ENCODE measurements at regions not wholly inside any gene's neighbourhood (a gene's known extent, or its start where the extent isn't known, plus 50 kb on each side); places are given as distances from the start of the nearest gene placed in this dataset.

- TF ChIP-seq SIN3A (IDR thresholded peaks at IDR 0.05; ENCODE audit: low read depth, low read length): no peak
These were observed 342.7 kb downstream of the TBC1D4 start (continued) for GRCh38 chr13:75139291-75139690.

- no peak overlapping the region for H3K4me2 ChIP-seq (ENCODE audit: control insufficient read depth, insufficient read depth)
- H3K36me3 ChIP-seq (ENCODE audit: control insufficient read depth in 2 of 2, insufficient read depth in 2 of 2, low read length in 1 of 2): no peaks in the 10 kb centered on the region
- H4K20me1 ChIP-seq (ENCODE audit: control insufficient read depth, insufficient read depth): no peaks in the 10 kb centered on the region
- no peak overlapping the region for H2AFZ ChIP-seq (ENCODE audit: control insufficient read depth, low read depth, low read length)
- H3K4me1 ChIP-seq (ENCODE audit: control insufficient read depth, insufficient read depth, low read length): no peaks in the 10 kb centered on the region
- SMC1A ChIA-PET (ENCODE audit: uncharacterized antibody, unreplicated experiment): no interaction called here
- ATAC-seq: no peak
- in situ Hi-C loops (cut with MboI) (no loop called here), intact Hi-C loops (cut with micrococcal nuclease; ENCODE audit: unreplicated experiment) (no loop called here)
- no peaks in the 10 kb centered on the region for H3K27me3 ChIP-seq (replicated peaks in 1 of 2; ENCODE audit: control insufficient read depth in 2 of 2, insufficient read depth in 2 of 2, low read length in 1 of 2)
- RAD21 ChIA-PET (ENCODE audit: unreplicated experiment): no interaction called here
- no TSS peak for BruUV-seq (replicated peaks)
- no peak overlapping the region for H3K4me3 ChIP-seq
- CTCF ChIA-PET: interaction anchor here (1.4 kb wide), 1 partner anchor 13 kb away, joined by 3 read pairs; no protein-coding TSS in a partner anchor
- no peaks in the 10 kb centered on the region for H3K79me2 ChIP-seq (ENCODE audit: control insufficient read depth, insufficient read depth, low read length)
- 4% methylated on average over 3 of the region's 3 CpGs for WGBS (ENCODE audit: insufficient coverage, insufficient replicate concordance, low lambda C conversion rate, missing lambda C conversion rate)
- no peak overlapping the region for H3K9ac ChIP-seq (ENCODE audit: control insufficient read depth, insufficient read depth, low read length)
- H3K9me3 ChIP-seq (replicated peaks; ENCODE audit: control insufficient read depth, insufficient read depth, low read length): no peaks in the 10 kb centered on the region
- H3K27ac ChIP-seq (ENCODE audit: control insufficient read depth, insufficient read depth): no peak overlapping the region
- POLR2A ChIA-PET: no interaction called here
- FAIRE-seq: no peak
- no peak for DNase-seq (ENCODE audit: low read depth, low spot score)
- TF ChIP-seq POU2F2 (IDR thresholded peaks at IDR 0.05; ENCODE audit: borderline replicate concordance, low read depth, low read length): no peak
- TF ChIP-seq, protein P1, sequence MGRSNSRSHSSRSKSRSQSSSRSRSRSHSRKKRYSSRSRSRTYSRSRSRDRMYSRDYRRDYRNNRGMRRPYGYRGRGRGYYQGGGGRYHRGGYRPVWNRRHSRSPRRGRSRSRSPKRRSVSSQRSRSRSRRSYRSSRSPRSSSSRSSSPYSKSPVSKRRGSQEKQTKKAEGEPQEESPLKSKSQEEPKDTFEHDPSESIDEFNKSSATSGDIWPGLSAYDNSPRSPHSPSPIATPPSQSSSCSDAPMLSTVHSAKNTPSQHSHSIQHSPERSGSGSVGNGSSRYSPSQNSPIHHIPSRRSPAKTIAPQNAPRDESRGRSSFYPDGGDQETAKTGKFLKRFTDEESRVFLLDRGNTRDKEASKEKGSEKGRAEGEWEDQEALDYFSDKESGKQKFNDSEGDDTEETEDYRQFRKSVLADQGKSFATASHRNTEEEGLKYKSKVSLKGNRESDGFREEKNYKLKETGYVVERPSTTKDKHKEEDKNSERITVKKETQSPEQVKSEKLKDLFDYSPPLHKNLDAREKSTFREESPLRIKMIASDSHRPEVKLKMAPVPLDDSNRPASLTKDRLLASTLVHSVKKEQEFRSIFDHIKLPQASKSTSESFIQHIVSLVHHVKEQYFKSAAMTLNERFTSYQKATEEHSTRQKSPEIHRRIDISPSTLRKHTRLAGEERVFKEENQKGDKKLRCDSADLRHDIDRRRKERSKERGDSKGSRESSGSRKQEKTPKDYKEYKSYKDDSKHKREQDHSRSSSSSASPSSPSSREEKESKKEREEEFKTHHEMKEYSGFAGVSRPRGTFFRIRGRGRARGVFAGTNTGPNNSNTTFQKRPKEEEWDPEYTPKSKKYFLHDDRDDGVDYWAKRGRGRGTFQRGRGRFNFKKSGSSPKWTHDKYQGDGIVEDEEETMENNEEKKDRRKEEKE (IDR thresholded peaks at IDR 0.05): no peak
- no peak for TF ChIP-seq POLR2A (IDR thresholded peaks at IDR 0.05; ENCODE audit: low read depth, low read length)
- no peak for TF ChIP-seq ZNF622 (IDR thresholded peaks at IDR 0.05)
- no peak for TF ChIP-seq RAD21 (IDR thresholded peaks at IDR 0.05; ENCODE audit: insufficient read depth, low read depth, low read length)
- TF ChIP-seq JUND (IDR thresholded peaks at IDR 0.05; ENCODE audit: low read depth, low read length): no peak
- no peak for TF ChIP-seq ZBTB4 (CRISPR knock-in tag; IDR thresholded peaks at IDR 0.05)
- no peak for TF ChIP-seq BACH1 (IDR thresholded peaks at IDR 0.05; ENCODE audit: borderline replicate concordance)
- TF ChIP-seq, protein P2, sequence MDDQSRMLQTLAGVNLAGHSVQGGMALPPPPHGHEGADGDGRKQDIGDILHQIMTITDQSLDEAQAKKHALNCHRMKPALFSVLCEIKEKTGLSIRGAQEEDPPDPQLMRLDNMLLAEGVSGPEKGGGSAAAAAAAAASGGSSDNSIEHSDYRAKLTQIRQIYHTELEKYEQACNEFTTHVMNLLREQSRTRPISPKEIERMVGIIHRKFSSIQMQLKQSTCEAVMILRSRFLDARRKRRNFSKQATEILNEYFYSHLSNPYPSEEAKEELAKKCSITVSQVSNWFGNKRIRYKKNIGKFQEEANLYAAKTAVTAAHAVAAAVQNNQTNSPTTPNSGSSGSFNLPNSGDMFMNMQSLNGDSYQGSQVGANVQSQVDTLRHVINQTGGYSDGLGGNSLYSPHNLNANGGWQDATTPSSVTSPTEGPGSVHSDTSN (IDR thresholded peaks at IDR 0.05; ENCODE audit: insufficient replicate concordance, low read depth, low read length): no peak
- TF ChIP-seq PRDM15 (CRISPR knock-in tag; IDR thresholded peaks at IDR 0.05): no peak
These were observed 343.9 kb downstream of the TBC1D4 start for GRCh38 chr13:75137911-75138571.
